Erythroblast (primary cell): ENCODE measurements at regions not wholly inside any gene's neighbourhood (a gene's known extent, or its start where the extent isn't known, plus 50 kb on each side); places are given as distances from the start of the nearest gene placed in this dataset.

Experiments
- GATA1 ChIP-seq: IDR thresholded peaks from 2 replicates; pipeline ENCODE4 v1.6.1; 2011; ENCODE audit warnings: low read depth, mild to moderate bottlenecking, control low read depth, low read length, moderate library complexity
- POLR2A ChIP-seq: IDR thresholded peaks from 2 replicates; pipeline ENCODE4 v1.6.1; 2011; ENCODE audit warnings: mild to moderate bottlenecking, low read length

DNA sequence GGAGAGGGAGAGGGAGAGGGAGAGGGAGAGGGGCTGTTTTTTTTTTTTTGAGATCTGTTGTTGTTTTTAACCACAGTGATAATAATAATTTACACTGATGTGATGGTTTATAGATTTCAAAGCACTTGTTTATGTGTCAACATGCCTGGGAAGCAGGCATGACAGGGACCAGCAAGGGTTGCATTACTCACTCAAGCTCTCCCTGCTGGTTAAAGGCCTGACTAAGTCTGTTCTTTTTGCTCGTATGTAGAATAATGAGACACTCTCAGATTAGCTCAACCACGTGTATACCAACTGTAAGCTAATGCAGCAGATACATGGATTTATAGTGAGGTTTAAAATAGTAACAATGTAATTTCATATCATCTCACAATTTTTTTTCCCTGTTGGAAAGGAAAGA lies 134.6 kb upstream of the BOD1L1 start:
- TF ChIP-seq POLR2A = no peak
- no peak for TF ChIP-seq GATA1
